ENCODE measurements at regions not wholly inside any gene's neighbourhood (a gene's known extent, or its start where the extent isn't known, plus 50 kb on each side); places are given as distances from the start of the nearest gene placed in this dataset.

DNA sequence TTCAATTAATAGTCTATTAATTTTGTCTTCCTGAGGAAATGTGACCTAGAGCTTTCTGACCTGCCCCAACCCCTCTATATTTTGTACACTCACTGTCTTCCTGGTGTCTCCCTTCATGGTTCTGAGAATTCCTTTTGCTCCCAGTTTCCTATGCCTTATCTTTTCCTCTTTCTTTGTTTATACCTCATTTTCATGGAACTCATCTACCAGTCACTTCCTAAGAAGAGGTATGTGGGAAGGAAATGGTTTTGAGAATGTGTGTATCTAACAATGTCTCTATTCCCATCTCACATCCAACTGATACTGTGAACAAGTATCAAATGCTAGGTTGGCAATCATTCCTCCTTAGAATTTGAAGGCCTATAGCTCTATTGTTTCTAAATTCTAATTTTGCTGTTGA, 245.1 kb upstream of the EGLN3 start:
- intact Hi-C loops (cut with DNase I), result no loop called here
- no peak for TF ChIP-seq EP300 (IDR thresholded peaks at IDR 0.05)
- TF ChIP-seq, protein P1, sequence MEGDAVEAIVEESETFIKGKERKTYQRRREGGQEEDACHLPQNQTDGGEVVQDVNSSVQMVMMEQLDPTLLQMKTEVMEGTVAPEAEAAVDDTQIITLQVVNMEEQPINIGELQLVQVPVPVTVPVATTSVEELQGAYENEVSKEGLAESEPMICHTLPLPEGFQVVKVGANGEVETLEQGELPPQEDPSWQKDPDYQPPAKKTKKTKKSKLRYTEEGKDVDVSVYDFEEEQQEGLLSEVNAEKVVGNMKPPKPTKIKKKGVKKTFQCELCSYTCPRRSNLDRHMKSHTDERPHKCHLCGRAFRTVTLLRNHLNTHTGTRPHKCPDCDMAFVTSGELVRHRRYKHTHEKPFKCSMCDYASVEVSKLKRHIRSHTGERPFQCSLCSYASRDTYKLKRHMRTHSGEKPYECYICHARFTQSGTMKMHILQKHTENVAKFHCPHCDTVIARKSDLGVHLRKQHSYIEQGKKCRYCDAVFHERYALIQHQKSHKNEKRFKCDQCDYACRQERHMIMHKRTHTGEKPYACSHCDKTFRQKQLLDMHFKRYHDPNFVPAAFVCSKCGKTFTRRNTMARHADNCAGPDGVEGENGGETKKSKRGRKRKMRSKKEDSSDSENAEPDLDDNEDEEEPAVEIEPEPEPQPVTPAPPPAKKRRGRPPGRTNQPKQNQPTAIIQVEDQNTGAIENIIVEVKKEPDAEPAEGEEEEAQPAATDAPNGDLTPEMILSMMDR (IDR thresholded peaks at IDR 0.05), result no peak
- no peak for TF ChIP-seq POLR2A (IDR thresholded peaks at IDR 0.05)
- H3K9me3 ChIP-seq, result no peaks in the 10 kb centered on the region
- no peak overlapping the region for H3K4me3 ChIP-seq
- H3K36me3 ChIP-seq, result no peaks in the 10 kb centered on the region
- H3K27me3 ChIP-seq, result no peaks in the 10 kb centered on the region
- no peaks in the 10 kb centered on the region for H3K4me1 ChIP-seq (ENCODE audit: insufficient read depth)
- H3K27ac ChIP-seq, result no peak overlapping the region
- no peak for DNase-seq

DNA sequence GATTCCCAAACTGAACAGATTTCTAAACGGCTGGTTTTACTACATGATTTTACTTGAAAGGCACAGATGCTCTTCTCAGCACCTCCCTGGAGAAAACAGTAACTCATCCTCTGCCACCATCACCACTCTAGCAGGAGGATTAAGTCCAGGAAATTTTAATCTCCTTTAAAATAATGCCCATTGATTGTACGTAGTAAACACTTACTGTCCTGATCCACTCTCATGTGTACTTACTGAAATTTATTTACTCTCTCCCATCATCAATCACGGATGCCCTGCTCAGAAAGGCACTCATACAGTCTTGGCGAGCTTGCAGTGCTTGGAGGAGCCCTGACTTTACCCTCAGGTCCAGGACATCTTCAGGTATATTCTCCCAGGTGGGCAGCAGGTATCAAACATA, 239.8 kb upstream of the EGLN3 start:
- Histone ChIP-seq H3K4me3 (no peak overlapping the region), H3K27me3 (no peaks in the 10 kb centered on the region), H3K4me1 (ENCODE audit: insufficient read depth) (no peaks in the 10 kb centered on the region), H3K9me3 (no peaks in the 10 kb centered on the region), H3K36me3 (no peaks in the 10 kb centered on the region), H3K27ac (no peak overlapping the region)
- DNase-seq, result no peak
- 43 to 60% (median 51%) methylated on average over 4 of the region's 4 CpGs for WGBS, 3 donors
- TF ChIP-seq POLR2A (IDR thresholded peaks at IDR 0.05) (no peak), EP300 (IDR thresholded peaks at IDR 0.05) (no peak)
- TF ChIP-seq, protein P1 (IDR thresholded peaks at IDR 0.05), result no peak
- intact Hi-C loops (cut with DNase I), result no loop called here

DNA sequence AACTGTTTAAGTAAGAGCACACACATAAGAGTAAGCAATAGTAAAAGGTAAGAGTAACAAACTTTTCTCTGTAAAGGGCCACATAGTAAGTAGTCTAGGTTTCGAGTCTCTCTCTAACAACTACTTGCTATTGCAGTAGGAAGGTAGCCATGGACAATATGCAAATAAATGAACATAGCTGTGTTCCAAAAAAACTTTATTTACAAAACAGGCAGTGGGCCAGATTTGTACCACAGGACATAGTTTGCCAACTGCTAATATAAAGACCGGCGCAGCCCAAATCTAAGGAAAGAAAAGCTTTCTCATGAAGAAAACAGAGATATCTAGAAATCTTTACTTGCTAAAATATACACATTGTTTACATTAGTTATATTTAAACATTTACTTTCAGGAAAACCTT, 239.0 kb upstream of the EGLN3 start:
- intact Hi-C loops (cut with DNase I), result no loop called here
- no peak for DNase-seq
- no peak overlapping the region for H3K4me3 ChIP-seq
- H3K27me3 ChIP-seq, result no peaks in the 10 kb centered on the region
- no peak overlapping the region for H3K27ac ChIP-seq
- WGBS, 3 donors, result 95 to 99% (median 96%) methylated on average over 3 of the region's 3 CpGs
- no peaks in the 10 kb centered on the region for H3K36me3 ChIP-seq
- TF ChIP-seq, protein P1 (IDR thresholded peaks at IDR 0.05), result no peak
- no peak for TF ChIP-seq POLR2A (IDR thresholded peaks at IDR 0.05)
- no peak for TF ChIP-seq EP300 (IDR thresholded peaks at IDR 0.05)
- no peaks in the 10 kb centered on the region for H3K4me1 ChIP-seq (ENCODE audit: insufficient read depth)
- H3K9me3 ChIP-seq, result no peaks in the 10 kb centered on the region

DNA sequence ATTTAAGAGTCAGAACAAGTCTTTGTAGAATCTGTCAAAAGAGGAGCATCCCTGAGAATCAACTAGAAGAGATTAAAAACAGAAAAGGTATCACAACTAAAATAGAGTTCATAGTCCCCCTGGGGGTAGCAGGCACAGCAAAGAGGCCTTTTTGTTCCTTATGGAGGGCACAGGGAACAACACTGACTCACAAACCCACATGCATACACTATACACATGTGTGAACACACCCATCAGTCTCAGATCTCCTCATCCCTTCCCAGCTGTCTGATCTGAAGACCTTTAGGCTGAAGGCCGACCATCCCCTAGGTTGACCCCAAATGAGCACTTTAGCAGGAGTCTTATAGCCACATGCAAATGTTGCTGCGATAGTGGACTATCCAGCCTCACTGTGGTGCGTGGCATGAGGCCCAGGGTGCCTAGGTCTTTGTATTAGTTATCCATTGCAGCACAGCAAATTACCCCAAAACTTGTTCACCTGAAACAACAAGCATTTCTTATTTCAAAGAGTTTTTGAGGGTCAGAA, 236.7 kb upstream of the EGLN3 start:
- Histone ChIP-seq H3K9me3 (no peaks in the 10 kb centered on the region), H3K36me3 (no peaks in the 10 kb centered on the region), H3K4me3 (no peak overlapping the region), H3K4me1 (ENCODE audit: insufficient read depth) (no peaks in the 10 kb centered on the region), H3K27me3 (no peaks in the 10 kb centered on the region), H3K27ac (no peak overlapping the region)
- WGBS, 3 donors, result 90 to 97% (median 92%) methylated on average over 3 of the region's 3 CpGs
- DNase-seq, result no peak
- TF ChIP-seq EP300 (IDR thresholded peaks at IDR 0.05) (no peak), POLR2A (IDR thresholded peaks at IDR 0.05) (no peak)
- TF ChIP-seq, protein P1 (IDR thresholded peaks at IDR 0.05), result no peak
- intact Hi-C loops (cut with DNase I), result no loop called here
